H1 (cell line): ENCODE measurements at regions not wholly inside any gene's neighbourhood (a gene's known extent, or its start where the extent isn't known, plus 50 kb on each side); places are given as distances from the start of the nearest gene placed in this dataset.

ENCODE experiments used
- EZH2 ChIP-seq: fragments of 200-600 bp; sonication (generic); IDR thresholded peaks from 2 replicates; pipeline ENCODE4 v1.7.1; 2012; ENCODE audit warnings: low read depth, mild to moderate bottlenecking, moderate library complexity, low read length, inconsistent platforms; ENCODE audit not compliant: severe bottlenecking
- GABPA ChIP-seq: IDR thresholded peaks from 2 replicates; pipeline ENCODE4 v1.6.1; 2011; ENCODE audit warnings: mild to moderate bottlenecking, low read length, moderate library complexity, borderline replicate concordance; ENCODE audit not compliant: insufficient read depth
- POLR2A ChIP-seq, 2 experiments: IDR thresholded peaks; 1 replicate in 1 of 2; 2 replicates in 1 of 2; pipeline ENCODE4 v1.6.1; 2011; ENCODE audit warnings: low read depth in 2 of 2, low read length in 2 of 2, mild to moderate bottlenecking in 2 of 2; ENCODE audit errors: control extremely low read depth in 1 of 2
- TF ChIP-seq, protein P1 (sequence below), 3 experiments: IDR thresholded peaks; 1 replicate in 2 of 3; 2 replicates in 1 of 3; pipeline versions ENCODE4 v1.5.1 to v1.6.1; 2011; ENCODE audit warnings: low read length in 3 of 3, mild to moderate bottlenecking in 3 of 3, inconsistent platforms in 2 of 3, low read depth in 1 of 3, moderate library complexity in 1 of 3; ENCODE audit not compliant: insufficient read depth in 1 of 3; ENCODE audit errors: control extremely low read depth in 1 of 3

DNA sequence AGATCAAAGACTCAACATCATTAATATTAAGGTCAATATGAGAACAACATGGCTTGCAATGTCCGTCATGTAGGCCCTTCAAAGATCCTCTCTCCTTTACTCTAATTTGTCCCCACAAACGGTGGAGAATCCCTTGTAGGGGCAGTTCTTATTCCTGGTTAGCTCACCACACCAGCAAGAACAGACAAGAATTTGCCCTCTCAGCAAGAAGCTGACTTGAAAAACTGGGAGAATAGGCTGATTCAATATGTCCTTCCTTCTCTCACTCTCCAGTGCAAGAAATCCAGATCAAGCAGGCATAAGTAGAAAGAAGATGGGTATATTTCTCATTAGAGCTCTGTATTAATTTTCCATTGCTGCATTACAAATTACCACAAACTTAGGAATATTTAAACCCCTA lies 704.2 kb upstream of the SLIT2 start:
- TF ChIP-seq, protein P1, sequence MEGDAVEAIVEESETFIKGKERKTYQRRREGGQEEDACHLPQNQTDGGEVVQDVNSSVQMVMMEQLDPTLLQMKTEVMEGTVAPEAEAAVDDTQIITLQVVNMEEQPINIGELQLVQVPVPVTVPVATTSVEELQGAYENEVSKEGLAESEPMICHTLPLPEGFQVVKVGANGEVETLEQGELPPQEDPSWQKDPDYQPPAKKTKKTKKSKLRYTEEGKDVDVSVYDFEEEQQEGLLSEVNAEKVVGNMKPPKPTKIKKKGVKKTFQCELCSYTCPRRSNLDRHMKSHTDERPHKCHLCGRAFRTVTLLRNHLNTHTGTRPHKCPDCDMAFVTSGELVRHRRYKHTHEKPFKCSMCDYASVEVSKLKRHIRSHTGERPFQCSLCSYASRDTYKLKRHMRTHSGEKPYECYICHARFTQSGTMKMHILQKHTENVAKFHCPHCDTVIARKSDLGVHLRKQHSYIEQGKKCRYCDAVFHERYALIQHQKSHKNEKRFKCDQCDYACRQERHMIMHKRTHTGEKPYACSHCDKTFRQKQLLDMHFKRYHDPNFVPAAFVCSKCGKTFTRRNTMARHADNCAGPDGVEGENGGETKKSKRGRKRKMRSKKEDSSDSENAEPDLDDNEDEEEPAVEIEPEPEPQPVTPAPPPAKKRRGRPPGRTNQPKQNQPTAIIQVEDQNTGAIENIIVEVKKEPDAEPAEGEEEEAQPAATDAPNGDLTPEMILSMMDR (IDR thresholded peaks at IDR 0.05; ENCODE audit: control extremely low read depth in 1 of 3, insufficient read depth in 1 of 3, low read depth in 1 of 3, low read length in 3 of 3) = no peak
- TF ChIP-seq EZH2 = no peak
- TF ChIP-seq GABPA = no peak
- TF ChIP-seq POLR2A (IDR thresholded peaks at IDR 0.05; ENCODE audit: control extremely low read depth in 1 of 2, low read depth in 2 of 2, low read length in 2 of 2) = no peak
